Osteocyte (in vitro differentiated cells): ENCODE measurements at regions not wholly inside any gene's neighbourhood (a gene's known extent, or its start where the extent isn't known, plus 50 kb on each side); places are given as distances from the start of the nearest gene placed in this dataset.

Experiments
- DNase-seq: peaks from one replicate; pipeline ENCODE4 v3.0.0; 2021; ENCODE audit warnings: mixed read lengths; ENCODE audit not compliant: unreplicated experiment; ENCODE audit errors: extremely low spot score
- H3K27ac Mint-ChIP-seq: one replicate; pipeline ENCODE4 v1.8.0; 2021; ENCODE audit warnings: mild to moderate bottlenecking, mixed read lengths; ENCODE audit not compliant: unreplicated experiment
- H3K27me3 Mint-ChIP-seq: one replicate; pipeline ENCODE4 v1.8.0; 2021; ENCODE audit warnings: mixed read lengths; ENCODE audit not compliant: unreplicated experiment
- H3K36me3 Mint-ChIP-seq: one replicate; pipeline ENCODE4 v1.8.0; 2021; ENCODE audit warnings: mixed read lengths; ENCODE audit not compliant: unreplicated experiment
- H3K4me1 Mint-ChIP-seq: one replicate; pipeline ENCODE4 v1.8.0; 2021; ENCODE audit warnings: mixed read lengths; ENCODE audit not compliant: unreplicated experiment
- H3K4me3 Mint-ChIP-seq: one replicate; pipeline ENCODE4 v1.8.0; 2021; ENCODE audit warnings: mild to moderate bottlenecking, moderate library complexity, mixed read lengths; ENCODE audit not compliant: unreplicated experiment
- H3K9me3 Mint-ChIP-seq: one replicate; pipeline ENCODE4 v1.8.0; 2021; ENCODE audit warnings: mixed read lengths; ENCODE audit not compliant: unreplicated experiment
- CTCF ChIP-seq: fragments of 200-600 bp; sonication (generic); IDR thresholded peaks from 2 replicates; pipeline ENCODE4 v1.5.0; 2021; ENCODE audit warnings: antibody characterized with exemption, mild to moderate bottlenecking, moderate library complexity

GRCh38 chr15:47356297-47356696 is 361.0 kb upstream of the SEMA6D start:
- TF ChIP-seq CTCF, result no peak
- Mint-ChIP-seq H3K9me3 (no peaks in the 10 kb centered on the region), H3K36me3 (no peaks in the 10 kb centered on the region), H3K4me1 (peaks cover 3% of the 10 kb centered on the region), H3K27ac (no peak overlapping the region), H3K4me3 (no peak overlapping the region), H3K27me3 (peaks cover 9% of the 10 kb centered on the region)
- no peak for DNase-seq

- no peak for DNase-seq
- Mint-ChIP-seq H3K36me3 (no peaks in the 10 kb centered on the region), H3K27ac (no peak overlapping the region), H3K4me1 (peaks cover 3% of the 10 kb centered on the region), H3K27me3 (peaks cover 9% of the 10 kb centered on the region), H3K4me3 (no peak overlapping the region), H3K9me3 (no peaks in the 10 kb centered on the region)
- TF ChIP-seq CTCF, result no peak
Observed at GRCh38 chr15:47358876-47359275, 358.4 kb upstream of the SEMA6D start.

- peaks cover 7% of the 10 kb centered on the region for H3K27me3 Mint-ChIP-seq
- no peak for DNase-seq
- H3K4me1 Mint-ChIP-seq, result peaks cover 3% of the 10 kb centered on the region
- no peaks in the 10 kb centered on the region for H3K36me3 Mint-ChIP-seq
- no peak for TF ChIP-seq CTCF
- no peak overlapping the region for H3K27ac Mint-ChIP-seq
- no peaks in the 10 kb centered on the region for H3K9me3 Mint-ChIP-seq
- no peak overlapping the region for H3K4me3 Mint-ChIP-seq
Observed at GRCh38 chr15:47360305-47360704, 357.0 kb upstream of the SEMA6D start.

DNA sequence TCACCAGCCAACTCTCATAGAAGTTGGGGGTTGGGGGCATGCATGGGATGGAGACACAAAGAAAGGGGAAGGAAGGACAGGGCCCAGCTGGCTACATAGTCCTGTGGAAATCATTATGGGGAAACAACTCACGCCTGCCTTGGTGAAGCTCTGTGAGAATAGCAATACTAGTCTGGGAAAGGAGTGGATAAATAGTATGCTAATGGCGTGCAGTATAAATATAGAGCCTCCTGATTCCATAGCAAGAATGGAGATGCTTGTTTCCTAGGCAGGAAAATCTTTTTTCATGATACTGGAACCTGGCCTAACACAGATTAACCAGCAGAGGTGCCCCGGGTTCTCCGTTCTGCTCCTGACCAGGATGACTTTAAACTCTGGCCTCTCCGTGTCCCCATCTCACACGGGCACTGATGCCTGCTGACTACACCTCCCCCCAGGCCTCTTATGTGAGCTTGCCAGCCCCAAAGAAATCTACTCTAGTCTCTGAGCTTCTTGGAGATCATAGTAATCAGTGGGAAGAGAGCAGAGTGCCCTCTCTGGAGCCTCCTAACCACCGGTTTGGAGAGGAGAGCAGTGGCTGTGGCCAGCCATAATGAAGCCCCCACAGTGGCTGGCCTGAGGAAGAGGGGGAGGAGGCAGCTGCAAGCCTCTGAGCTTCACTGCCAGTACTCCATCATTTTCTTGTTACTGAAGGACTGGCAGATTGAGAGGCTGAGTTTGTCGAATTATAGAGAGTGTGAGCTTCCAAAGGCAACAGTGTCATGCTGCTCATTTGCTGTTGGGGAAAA is 355.0 kb upstream of the SEMA6D start:
- Mint-ChIP-seq H3K4me1 (no peaks in the 10 kb centered on the region), H3K27me3 (no peaks in the 10 kb centered on the region), H3K27ac (no peak overlapping the region), H3K4me3 (no peak overlapping the region), H3K9me3 (no peaks in the 10 kb centered on the region), H3K36me3 (no peaks in the 10 kb centered on the region)
- no peak for DNase-seq
- TF ChIP-seq CTCF, result no peak

GRCh38 chr15:47363653-47364052 is 353.7 kb upstream of the SEMA6D start:
- TF ChIP-seq CTCF, result no peak
- H3K4me1 Mint-ChIP-seq, result no peaks in the 10 kb centered on the region
- H3K27ac Mint-ChIP-seq, result no peak overlapping the region
- no peak overlapping the region for H3K4me3 Mint-ChIP-seq
- no peak for DNase-seq
- H3K36me3 Mint-ChIP-seq, result no peaks in the 10 kb centered on the region
- no peaks in the 10 kb centered on the region for H3K27me3 Mint-ChIP-seq
- no peaks in the 10 kb centered on the region for H3K9me3 Mint-ChIP-seq
